Neural cell (in vitro differentiated cells): ENCODE measurements at regions not wholly inside any gene's neighbourhood (a gene's known extent, or its start where the extent isn't known, plus 50 kb on each side); places are given as distances from the start of the nearest gene placed in this dataset.

ENCODE experiments used
- EP300 ChIP-seq: fragments of 450-650 bp; conservative IDR thresholded peaks from 2 replicates; pipeline ENCODE4 v1.6.1; 2014; ENCODE audit warnings: antibody characterized with exemption, mild to moderate bottlenecking, moderate library complexity; ENCODE audit not compliant: poor library complexity, severe bottlenecking
- EZH2 ChIP-seq: fragments of 200-600, 300-800 bp; shearing (Covaris generic), sonication (generic); IDR thresholded peaks from 2 replicates; pipeline ENCODE4 v1.6.1; 2014; ENCODE audit warnings: antibody characterized with exemption, low read length, borderline replicate concordance, mild to moderate bottlenecking; ENCODE audit not compliant: insufficient read depth, poor library complexity, severe bottlenecking
- MXI1 ChIP-seq: fragments of 450-650 bp; conservative IDR thresholded peaks from 2 replicates; pipeline ENCODE4 v1.6.1; 2014; ENCODE audit warnings: antibody characterized with exemption, mild to moderate bottlenecking; ENCODE audit not compliant: poor library complexity, severe bottlenecking
- POLR2AphosphoS5 ChIP-seq: IDR thresholded peaks from 2 replicates; pipeline ENCODE4 v1.6.1; 2012
- TAF1 ChIP-seq: IDR thresholded peaks from 2 replicates; pipeline ENCODE4 v1.6.1; 2012; ENCODE audit warnings: low read depth
- TF ChIP-seq, protein P1 (sequence below): fragments of 450-650 bp; IDR thresholded peaks from 2 replicates; pipeline ENCODE4 v1.5.1; 2014; ENCODE audit warnings: antibody characterized with exemption, mild to moderate bottlenecking, moderate library complexity; ENCODE audit not compliant: poor library complexity, severe bottlenecking

DNA sequence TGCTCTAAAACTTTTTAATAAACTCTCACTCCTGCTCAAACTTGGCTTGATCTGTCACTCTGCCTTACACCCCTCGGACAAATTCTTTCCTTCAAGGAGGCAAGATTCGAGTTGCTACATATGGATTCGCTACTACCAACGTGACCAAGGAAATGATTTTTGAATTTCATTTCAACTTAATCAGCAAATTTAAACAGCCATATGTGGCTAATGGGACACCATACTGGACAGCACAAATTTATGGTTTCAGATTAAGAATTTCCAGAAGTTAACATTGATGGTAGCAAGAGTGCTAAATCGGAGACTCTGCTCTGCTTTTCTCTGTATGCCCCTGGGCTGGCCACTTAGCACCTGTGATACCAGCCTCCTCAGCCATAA, 318.2 kb upstream of the PSMD7 start:
- TF ChIP-seq TAF1 = no peak
- TF ChIP-seq, protein P1, sequence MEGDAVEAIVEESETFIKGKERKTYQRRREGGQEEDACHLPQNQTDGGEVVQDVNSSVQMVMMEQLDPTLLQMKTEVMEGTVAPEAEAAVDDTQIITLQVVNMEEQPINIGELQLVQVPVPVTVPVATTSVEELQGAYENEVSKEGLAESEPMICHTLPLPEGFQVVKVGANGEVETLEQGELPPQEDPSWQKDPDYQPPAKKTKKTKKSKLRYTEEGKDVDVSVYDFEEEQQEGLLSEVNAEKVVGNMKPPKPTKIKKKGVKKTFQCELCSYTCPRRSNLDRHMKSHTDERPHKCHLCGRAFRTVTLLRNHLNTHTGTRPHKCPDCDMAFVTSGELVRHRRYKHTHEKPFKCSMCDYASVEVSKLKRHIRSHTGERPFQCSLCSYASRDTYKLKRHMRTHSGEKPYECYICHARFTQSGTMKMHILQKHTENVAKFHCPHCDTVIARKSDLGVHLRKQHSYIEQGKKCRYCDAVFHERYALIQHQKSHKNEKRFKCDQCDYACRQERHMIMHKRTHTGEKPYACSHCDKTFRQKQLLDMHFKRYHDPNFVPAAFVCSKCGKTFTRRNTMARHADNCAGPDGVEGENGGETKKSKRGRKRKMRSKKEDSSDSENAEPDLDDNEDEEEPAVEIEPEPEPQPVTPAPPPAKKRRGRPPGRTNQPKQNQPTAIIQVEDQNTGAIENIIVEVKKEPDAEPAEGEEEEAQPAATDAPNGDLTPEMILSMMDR = no peak
- TF ChIP-seq POLR2AphosphoS5 = no peak
- no peak for TF ChIP-seq EZH2
- TF ChIP-seq EP300 = no peak
- no peak for TF ChIP-seq MXI1
